H1 (cell line): ENCODE measurements at regions not wholly inside any gene's neighbourhood (a gene's known extent, or its start where the extent isn't known, plus 50 kb on each side); places are given as distances from the start of the nearest gene placed in this dataset.

Experiments used
- CTCF ChIA-PET: fragments of 300-600 bp; sonication (Branson Sonifier 250); formaldehyde crosslinking; loops from one replicate; lab custom pipeline; 2021; ENCODE audit not compliant: partially characterized antibody; lab: Charles Lee
- POLR2A ChIA-PET: fragments of 300-600 bp; sonication (Branson Sonifier 250); formaldehyde crosslinking; loops from one replicate; lab custom pipeline; 2021; ENCODE audit warnings: inconsistent platforms; ENCODE audit not compliant: partially characterized antibody; lab: Charles Lee
- DNase-seq, 2 experiments: peaks; one replicate each; pipeline versions ENCODE4 v3.0.0 to v3.0.0-alpha.2; 2010 to 2022; ENCODE audit warnings: low spot score in 2 of 2, low read depth in 1 of 2, mixed read lengths in 1 of 2
- FAIRE-seq: peaks from 2 replicates; lab custom pipeline; 2011; peaks lifted over from hg19 to GRCh38; lab: Jason Lieb, UNC
- H2AFZ ChIP-seq: 2 replicates; pipeline ENCODE4 v1.8.1; 2012; ENCODE audit warnings: low read length, inconsistent platforms
- H2AK5ac ChIP-seq: 2 replicates; pipeline ENCODE4 v1.6.1; 2013; ENCODE audit warnings: low read depth, low read length
- H2BK120ac ChIP-seq: replicated peaks from 2 replicates; pipeline ENCODE3; 2013; ENCODE audit warnings: low read depth, low read length, inconsistent platforms
- H2BK12ac ChIP-seq: 2 replicates; pipeline ENCODE4 v1.6.1; 2013; ENCODE audit warnings: low read depth, low read length
- H2BK15ac ChIP-seq: 2 replicates; pipeline ENCODE4 v1.6.1; 2013; ENCODE audit warnings: low read length
- H2BK20ac ChIP-seq: 2 replicates; pipeline ENCODE4 v1.6.1; 2013; ENCODE audit warnings: low read length
- H2BK5ac ChIP-seq: 2 replicates; pipeline ENCODE4 v1.6.1; 2013; ENCODE audit warnings: low read depth, low read length
- H3K14ac ChIP-seq: 2 replicates; pipeline ENCODE4 v1.6.1; 2013; ENCODE audit warnings: inconsistent platforms; ENCODE audit not compliant: insufficient read length
- H3K18ac ChIP-seq: 2 replicates; pipeline ENCODE4 v1.6.1; 2013; ENCODE audit warnings: low read length; ENCODE audit errors: extremely low read depth
- H3K23ac ChIP-seq: 2 replicates; pipeline ENCODE4 v1.6.1; 2013; ENCODE audit warnings: inconsistent platforms; ENCODE audit not compliant: insufficient read length
- H3K23me2 ChIP-seq: 2 replicates; pipeline ENCODE4 v1.6.1; 2013; ENCODE audit warnings: low read depth, low read length
- H3K27ac ChIP-seq: 2 replicates; pipeline ENCODE4 v1.6.1; 2011; ENCODE audit warnings: low read depth, low read length, inconsistent platforms
- H3K27me3 ChIP-seq, 4 experiments: replicated peaks in 1 of 4; 1 replicate in 1 of 4; 2 replicates in 3 of 4; pipeline versions ENCODE4 v1.6.1 to v1.8.1; 2011 to 2013; ENCODE audit warnings: low read length in 3 of 4, mild to moderate bottlenecking in 3 of 4, inconsistent platforms in 2 of 4, mixed read lengths in 2 of 4, moderate library complexity in 1 of 4; ENCODE audit not compliant: control insufficient read depth in 3 of 4, insufficient read depth in 3 of 4; ENCODE audit errors: extremely low read depth in 1 of 4
- H3K36me3 ChIP-seq, 4 experiments: 2 replicates each; pipeline versions ENCODE4 v1.6.1 to v1.8.1; 2011 to 2013; ENCODE audit warnings: mild to moderate bottlenecking in 4 of 4, low read length in 3 of 4, moderate library complexity in 2 of 4, control low read depth in 1 of 4, inconsistent platforms in 1 of 4; ENCODE audit not compliant: insufficient read depth in 4 of 4, control insufficient read depth in 2 of 4
- H3K4ac ChIP-seq: replicated peaks from 2 replicates; pipeline ENCODE3; 2013; ENCODE audit warnings: low read length, low read depth, mixed read lengths, inconsistent platforms; ENCODE audit not compliant: insufficient read length
- H3K4me1 ChIP-seq, 4 experiments: replicated peaks in 1 of 4; 1 replicate in 1 of 4; 2 replicates in 3 of 4; pipeline versions ENCODE4 v1.6.1 to v1.8.1; 2011 to 2013; ENCODE audit warnings: low read length in 3 of 4, inconsistent platforms in 2 of 4, mixed read lengths in 1 of 4; ENCODE audit not compliant: insufficient read depth in 4 of 4, control insufficient read depth in 3 of 4
- H3K4me2 ChIP-seq, 2 experiments: 2 replicates each; pipeline versions ENCODE4 v1.6.1 to v1.8.1; 2011 to 2013; ENCODE audit warnings: low read depth in 2 of 2, low read length in 2 of 2, control low read depth in 1 of 2, inconsistent platforms in 1 of 2, mild to moderate bottlenecking in 1 of 2; ENCODE audit not compliant: insufficient read depth in 1 of 2
- H3K4me3 ChIP-seq, 4 experiments: fragments of 200-600, 300-600 bp in 1 of 4; sonication (generic), shearing (Covaris generic), sonication (Bioruptor Twin) in 1 of 4; 2 replicates each; pipeline versions ENCODE4 v1.5.1 to v1.8.1; 2011 to 2016; ENCODE audit warnings: low read length in 4 of 4, low read depth in 3 of 4, control low read depth in 2 of 4, inconsistent platforms in 2 of 4, mild to moderate bottlenecking in 2 of 4, mixed read lengths in 1 of 4, moderate library complexity in 1 of 4; ENCODE audit not compliant: insufficient read depth in 2 of 4; ENCODE audit errors: extremely low read depth in 1 of 4
- H3K56ac ChIP-seq: replicated peaks from 2 replicates; pipeline ENCODE3; 2013; ENCODE audit warnings: low read depth, mild to moderate bottlenecking, mixed read lengths, low read length, inconsistent platforms; ENCODE audit not compliant: insufficient read length
- H3K79me1 ChIP-seq: 2 replicates; pipeline ENCODE4 v1.6.1; 2013; ENCODE audit warnings: low read depth, low read length, control low read depth
- H3K79me2 ChIP-seq, 2 experiments: 2 replicates each; pipeline versions ENCODE4 v1.6.1 to v1.8.1; 2012 to 2013; ENCODE audit warnings: low read length in 2 of 2, mild to moderate bottlenecking in 2 of 2, inconsistent platforms in 1 of 2; ENCODE audit not compliant: insufficient read depth in 2 of 2, control insufficient read depth in 1 of 2
- H3K9ac ChIP-seq, 4 experiments: replicated peaks in 1 of 4; 1 replicate in 1 of 4; 2 replicates in 3 of 4; pipeline versions ENCODE4 v1.6.1 to v1.8.1; 2011 to 2013; ENCODE audit warnings: low read depth in 3 of 4, low read length in 3 of 4, control low read depth in 2 of 4, mild to moderate bottlenecking in 2 of 4, moderate library complexity in 2 of 4, inconsistent platforms in 1 of 4; ENCODE audit errors: extremely low read depth in 1 of 4
- H3K9me3 ChIP-seq, 2 experiments: 2 replicates each; pipeline versions ENCODE4 v1.6.1 to v1.8.1; 2012 to 2013; ENCODE audit warnings: mild to moderate bottlenecking in 2 of 2, moderate library complexity in 2 of 2, control low read depth in 1 of 2, inconsistent platforms in 1 of 2, low read depth in 1 of 2, low read length in 1 of 2, mixed read lengths in 1 of 2; ENCODE audit not compliant: insufficient read depth in 2 of 2
- H4K20me1 ChIP-seq, 2 experiments: replicated peaks in 1 of 2; 2 replicates each; pipeline versions ENCODE3 to v1.8.1; 2011 to 2013; ENCODE audit warnings: inconsistent platforms in 2 of 2, low read length in 2 of 2, mild to moderate bottlenecking in 1 of 2; ENCODE audit not compliant: insufficient read depth in 2 of 2, control insufficient read depth in 1 of 2
- H4K5ac ChIP-seq: 2 replicates; pipeline ENCODE4 v1.6.1; 2013; ENCODE audit warnings: low read length, low read depth, mixed read lengths, inconsistent platforms; ENCODE audit not compliant: insufficient read length
- H4K8ac ChIP-seq: 2 replicates; pipeline ENCODE4 v1.8.0; 2013; ENCODE audit warnings: mild to moderate bottlenecking, moderate library complexity, low read length, inconsistent platforms; ENCODE audit not compliant: insufficient read depth; ENCODE audit errors: extremely low read depth
- H4K91ac ChIP-seq: replicated peaks from 2 replicates; pipeline ENCODE3; 2013; ENCODE audit warnings: low read length, mixed read lengths, inconsistent platforms; ENCODE audit not compliant: insufficient read length
- ASH2L ChIP-seq: fragments of 200-600, 300-600 bp; sonication (generic); IDR thresholded peaks from one replicate; pipeline ENCODE4 v1.7.1; 2017; ENCODE audit warnings: low read length
- CBX8 ChIP-seq: fragments of 300-800, 300-1000 bp; sonication (generic); IDR thresholded peaks from 2 replicates; pipeline ENCODE4 v1.7.1; 2016; ENCODE audit warnings: low read depth, low read length, borderline replicate concordance
- CHD1 ChIP-seq: IDR thresholded peaks from 2 replicates; pipeline ENCODE4 v1.6.1; 2012; ENCODE audit warnings: low read depth, low read length, improper control_type of control experiment
- KDM5A ChIP-seq: fragments of 200-600 bp; IDR thresholded peaks from 2 replicates; pipeline ENCODE4 v1.7.1; 2012; ENCODE audit warnings: mild to moderate bottlenecking, low read length, inconsistent platforms, mixed read lengths
- NANOG ChIP-seq: IDR thresholded peaks from 2 replicates; pipeline ENCODE4 v1.6.1; 2011; ENCODE audit warnings: low read length, low read depth, mild to moderate bottlenecking, inconsistent platforms; ENCODE audit not compliant: insufficient read depth, poor library complexity, severe bottlenecking
- SIRT6 ChIP-seq: IDR thresholded peaks from one replicate; pipeline ENCODE4 v1.7.1; 2012; ENCODE audit warnings: low read length, inconsistent platforms
- WGBS, 2 experiments: shearing (Covaris generic) in 1 of 2; methylation state at CpG; one replicate each; pipeline versions ENCODE4 v1.1.6 to v1.1.7; 2013 to 2015; ENCODE audit warnings: low lambda C conversion rate in 2 of 2, mixed read lengths in 2 of 2, inconsistent platforms in 1 of 2, low coverage in 1 of 2, missing lambda C conversion rate in 1 of 2; ENCODE audit not compliant: insufficient replicate concordance in 2 of 2, insufficient coverage in 1 of 2, insufficient read length in 1 of 2; ENCODE audit errors: extremely low coverage in 1 of 2, missing lambda C conversion rate in 1 of 2; 5-methylcytosine and 5-hydroxymethylcytosine counted together

DNA sequence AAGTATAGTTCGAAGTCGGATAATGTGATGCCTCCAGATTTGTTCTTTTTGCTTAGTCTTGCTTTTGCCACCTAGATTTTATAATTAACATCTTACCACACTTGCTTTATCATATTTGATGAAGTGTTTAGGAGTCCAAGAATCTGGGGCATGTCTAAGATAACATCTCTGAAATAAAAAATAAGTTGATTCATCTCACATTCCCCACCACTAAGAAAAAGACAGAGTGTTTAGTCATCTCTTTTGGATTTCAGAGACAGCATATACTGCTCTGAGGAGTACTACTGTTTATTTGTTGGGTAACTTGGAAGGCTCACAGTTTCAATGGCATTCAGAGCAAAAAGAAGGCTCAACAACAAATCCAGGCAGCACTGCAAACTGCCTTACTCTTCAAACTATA is 324.2 kb upstream of the ATP11B start:
- H2BK12ac ChIP-seq = no peak overlapping the region
- DNase-seq (no peak), FAIRE-seq (no peak)
- H3K9ac ChIP-seq = no peak overlapping the region
- H4K8ac ChIP-seq = no peak overlapping the region
- no peak overlapping the region for H4K5ac ChIP-seq
- no peaks in the 10 kb centered on the region for H3K4me1 ChIP-seq
- ChIA-PET CTCF (no interaction called here), POLR2A (no interaction called here)
- no peak overlapping the region for H2BK5ac ChIP-seq
- H3K27me3 ChIP-seq = no peaks in the 10 kb centered on the region
- H3K18ac ChIP-seq = no peak overlapping the region
- H4K91ac ChIP-seq = no peak overlapping the region
- H2BK120ac ChIP-seq = no peak overlapping the region
- H2AFZ ChIP-seq = no peak overlapping the region
- H2AK5ac ChIP-seq = no peak overlapping the region
- no peaks in the 10 kb centered on the region for H4K20me1 ChIP-seq
- no peaks in the 10 kb centered on the region for H3K9me3 ChIP-seq
- no peak overlapping the region for H3K4me2 ChIP-seq
- no peak overlapping the region for H3K27ac ChIP-seq
- H2BK15ac ChIP-seq = no peak overlapping the region
- no peak overlapping the region for H3K14ac ChIP-seq
- WGBS, 2 experiments = 96% methylated on average over 2 of the region's 2 CpGs; no CpG with 5 or more reads in 1 of the 2 experiments
- no peaks in the 10 kb centered on the region for H3K36me3 ChIP-seq
- no peak overlapping the region for H3K4me3 ChIP-seq
- no peaks in the 10 kb centered on the region for H3K79me2 ChIP-seq
- H3K79me1 ChIP-seq = no peaks in the 10 kb centered on the region
- H3K4ac ChIP-seq = no peak overlapping the region
- no peak overlapping the region for H3K56ac ChIP-seq
- no peak overlapping the region for H3K23ac ChIP-seq
- no peaks in the 10 kb centered on the region for H3K23me2 ChIP-seq
- no peak overlapping the region for H2BK20ac ChIP-seq
- TF ChIP-seq ASH2L = no peak
- TF ChIP-seq KDM5A = no peak
- no peak for TF ChIP-seq CBX8
- TF ChIP-seq NANOG = no peak
- TF ChIP-seq SIRT6 = no peak
- no peak for TF ChIP-seq CHD1
